ENCODE measurements at regions not wholly inside any gene's neighbourhood (a gene's known extent, or its start where the extent isn't known, plus 50 kb on each side); places are given as distances from the start of the nearest gene placed in this dataset.

- DNase-seq, result peak in 1 of 2 experiments; percentile 83
These were observed 539.1 kb downstream of the SI start for GRCh38 chr3:164539215-164539614.

- peak; percentile 22 to 61 for DNase-seq
These were observed 540.8 kb downstream of the SI start for GRCh38 chr3:164537485-164537884.

- DNase-seq, result no peak
These were observed 545.0 kb downstream of the SI start for GRCh38 chr3:164533275-164533674.

GRCh38 chr3:164526250-164526649 lies 552.0 kb downstream of the SI start:
- DNase-seq, result no peak

GRCh38 chr3:164524201-164524600 lies 554.1 kb downstream of the SI start:
- no peak for DNase-seq

GRCh38 chr3:164522073-164522763 lies 556.1 kb downstream of the SI start:
- DNase-seq, result no peak

- no peak for DNase-seq
These were observed 556.7 kb downstream of the SI start for GRCh38 chr3:164521644-164522043.

GRCh38 chr3:164521139-164521538 lies 557.2 kb downstream of the SI start:
- DNase-seq, result no peak

GRCh38 chr3:164515256-164515655 lies 563.0 kb downstream of the SI start:
- DNase-seq, result no peak

- DNase-seq, result no peak
These were observed 563.7 kb downstream of the SI start for GRCh38 chr3:164514576-164514975.

- no peak for DNase-seq
These were observed 570.4 kb downstream of the SI start for GRCh38 chr3:164507886-164508285.

GRCh38 chr3:164498917-164499316 lies 579.4 kb downstream of the SI start:
- no peak for DNase-seq

- DNase-seq, result no peak
These were observed 589.4 kb downstream of the SI start for GRCh38 chr3:164488893-164489292.

- no peak for DNase-seq
These were observed 592.1 kb downstream of the SI start for GRCh38 chr3:164486150-164486549.

- DNase-seq, result no peak
These were observed 598.3 kb downstream of the SI start for GRCh38 chr3:164479978-164480377.

- DNase-seq, result peak in 1 of 2 experiments; percentile 30
These were observed 598.9 kb downstream of the SI start for GRCh38 chr3:164479406-164479805.

GRCh38 chr3:164478323-164478722 lies 600.0 kb downstream of the SI start:
- no peak for DNase-seq

- no peak for DNase-seq
These were observed 600.9 kb downstream of the SI start for GRCh38 chr3:164477403-164477802.

GRCh38 chr3:164476631-164477030 lies 601.7 kb downstream of the SI start:
- DNase-seq, result no peak

GRCh38 chr3:164470471-164470870 lies 607.8 kb downstream of the SI start:
- no peak for DNase-seq

- DNase-seq, result no peak
These were observed 610.2 kb downstream of the SI start for GRCh38 chr3:164468055-164468454.

- DNase-seq, result no peak
These were observed 611.3 kb downstream of the SI start for GRCh38 chr3:164467007-164467406.

GRCh38 chr3:164465172-164465571 lies 613.1 kb downstream of the SI start:
- no peak for DNase-seq

GRCh38 chr3:164460851-164461250 lies 617.4 kb downstream of the SI start:
- DNase-seq, result no peak

- no peak for DNase-seq
These were observed 618.7 kb downstream of the SI start for GRCh38 chr3:164459521-164460151.
